ENCODE measurements at regions not wholly inside any gene's neighbourhood (a gene's known extent, or its start where the extent isn't known, plus 50 kb on each side); places are given as distances from the start of the nearest gene placed in this dataset.

DNA sequence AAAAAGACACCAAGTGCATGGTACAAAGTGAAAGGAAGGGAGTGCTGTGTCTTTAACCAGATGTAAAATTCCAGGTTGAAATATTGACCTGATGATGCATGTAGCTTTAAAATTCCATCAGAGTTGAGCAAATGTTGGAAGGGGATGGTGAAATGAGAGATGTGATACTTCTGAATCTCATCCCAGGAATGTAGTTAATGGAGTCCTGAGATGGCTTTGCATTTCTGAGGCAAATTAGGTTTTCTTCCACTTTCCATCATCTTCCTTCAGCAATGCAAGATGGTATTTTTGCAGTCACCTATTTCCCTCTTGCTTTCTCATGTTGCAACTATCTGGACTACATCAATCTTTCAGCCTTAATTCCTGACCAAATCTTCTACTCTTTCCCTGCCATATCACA lies 194.1 kb upstream of the MIR17HG start:
- TF ChIP-seq, protein P1, sequence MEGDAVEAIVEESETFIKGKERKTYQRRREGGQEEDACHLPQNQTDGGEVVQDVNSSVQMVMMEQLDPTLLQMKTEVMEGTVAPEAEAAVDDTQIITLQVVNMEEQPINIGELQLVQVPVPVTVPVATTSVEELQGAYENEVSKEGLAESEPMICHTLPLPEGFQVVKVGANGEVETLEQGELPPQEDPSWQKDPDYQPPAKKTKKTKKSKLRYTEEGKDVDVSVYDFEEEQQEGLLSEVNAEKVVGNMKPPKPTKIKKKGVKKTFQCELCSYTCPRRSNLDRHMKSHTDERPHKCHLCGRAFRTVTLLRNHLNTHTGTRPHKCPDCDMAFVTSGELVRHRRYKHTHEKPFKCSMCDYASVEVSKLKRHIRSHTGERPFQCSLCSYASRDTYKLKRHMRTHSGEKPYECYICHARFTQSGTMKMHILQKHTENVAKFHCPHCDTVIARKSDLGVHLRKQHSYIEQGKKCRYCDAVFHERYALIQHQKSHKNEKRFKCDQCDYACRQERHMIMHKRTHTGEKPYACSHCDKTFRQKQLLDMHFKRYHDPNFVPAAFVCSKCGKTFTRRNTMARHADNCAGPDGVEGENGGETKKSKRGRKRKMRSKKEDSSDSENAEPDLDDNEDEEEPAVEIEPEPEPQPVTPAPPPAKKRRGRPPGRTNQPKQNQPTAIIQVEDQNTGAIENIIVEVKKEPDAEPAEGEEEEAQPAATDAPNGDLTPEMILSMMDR (IDR thresholded peaks at IDR 0.05) = no peak
- TF ChIP-seq EMX1 (CRISPR knock-in tag; IDR thresholded peaks at IDR 0.05) (no peak), ETV6 (CRISPR knock-in tag; IDR thresholded peaks at IDR 0.05) (no peak), HMGA2 (CRISPR knock-in tag; IDR thresholded peaks at IDR 0.05) (no peak), NFYB (CRISPR knock-in tag; conservative IDR thresholded peaks at IDR 0.05; ENCODE audit: low read depth) (no peak), AR (CRISPR knock-in tag; IDR thresholded peaks at IDR 0.05) (no peak)
- TF ChIP-seq, protein P2, sequence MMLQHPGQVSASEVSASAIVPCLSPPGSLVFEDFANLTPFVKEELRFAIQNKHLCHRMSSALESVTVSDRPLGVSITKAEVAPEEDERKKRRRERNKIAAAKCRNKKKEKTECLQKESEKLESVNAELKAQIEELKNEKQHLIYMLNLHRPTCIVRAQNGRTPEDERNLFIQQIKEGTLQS (CRISPR knock-in tag; conservative IDR thresholded peaks at IDR 0.05) = no peak
- TF ChIP-seq, protein P3, sequence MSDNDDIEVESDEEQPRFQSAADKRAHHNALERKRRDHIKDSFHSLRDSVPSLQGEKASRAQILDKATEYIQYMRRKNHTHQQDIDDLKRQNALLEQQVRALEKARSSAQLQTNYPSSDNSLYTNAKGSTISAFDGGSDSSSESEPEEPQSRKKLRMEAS (CRISPR knock-in tag; IDR thresholded peaks at IDR 0.05) = no peak
- TF ChIP-seq, protein P4, sequence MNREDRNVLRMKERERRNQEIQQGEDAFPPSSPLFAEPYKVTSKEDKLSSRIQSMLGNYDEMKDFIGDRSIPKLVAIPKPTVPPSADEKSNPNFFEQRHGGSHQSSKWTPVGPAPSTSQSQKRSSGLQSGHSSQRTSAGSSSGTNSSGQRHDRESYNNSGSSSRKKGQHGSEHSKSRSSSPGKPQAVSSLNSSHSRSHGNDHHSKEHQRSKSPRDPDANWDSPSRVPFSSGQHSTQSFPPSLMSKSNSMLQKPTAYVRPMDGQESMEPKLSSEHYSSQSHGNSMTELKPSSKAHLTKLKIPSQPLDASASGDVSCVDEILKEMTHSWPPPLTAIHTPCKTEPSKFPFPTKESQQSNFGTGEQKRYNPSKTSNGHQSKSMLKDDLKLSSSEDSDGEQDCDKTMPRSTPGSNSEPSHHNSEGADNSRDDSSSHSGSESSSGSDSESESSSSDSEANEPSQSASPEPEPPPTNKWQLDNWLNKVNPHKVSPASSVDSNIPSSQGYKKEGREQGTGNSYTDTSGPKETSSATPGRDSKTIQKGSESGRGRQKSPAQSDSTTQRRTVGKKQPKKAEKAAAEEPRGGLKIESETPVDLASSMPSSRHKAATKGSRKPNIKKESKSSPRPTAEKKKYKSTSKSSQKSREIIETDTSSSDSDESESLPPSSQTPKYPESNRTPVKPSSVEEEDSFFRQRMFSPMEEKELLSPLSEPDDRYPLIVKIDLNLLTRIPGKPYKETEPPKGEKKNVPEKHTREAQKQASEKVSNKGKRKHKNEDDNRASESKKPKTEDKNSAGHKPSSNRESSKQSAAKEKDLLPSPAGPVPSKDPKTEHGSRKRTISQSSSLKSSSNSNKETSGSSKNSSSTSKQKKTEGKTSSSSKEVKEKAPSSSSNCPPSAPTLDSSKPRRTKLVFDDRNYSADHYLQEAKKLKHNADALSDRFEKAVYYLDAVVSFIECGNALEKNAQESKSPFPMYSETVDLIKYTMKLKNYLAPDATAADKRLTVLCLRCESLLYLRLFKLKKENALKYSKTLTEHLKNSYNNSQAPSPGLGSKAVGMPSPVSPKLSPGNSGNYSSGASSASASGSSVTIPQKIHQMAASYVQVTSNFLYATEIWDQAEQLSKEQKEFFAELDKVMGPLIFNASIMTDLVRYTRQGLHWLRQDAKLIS (CRISPR knock-in tag; IDR thresholded peaks at IDR 0.05; ENCODE audit: borderline replicate concordance) = no peak
